ENCODE measurements at regions not wholly inside any gene's neighbourhood (a gene's known extent, or its start where the extent isn't known, plus 50 kb on each side); places are given as distances from the start of the nearest gene placed in this dataset.

GRCh38 chr13:59247171-59247570 is 916.6 kb downstream of the DIAPH3 start:
- ATAC-seq (replicated peaks in 1 of 2) (no peak), DNase-seq (no peak)
- no peak overlapping the region for H3K4me3 Mint-ChIP-seq
- no peaks in the 10 kb centered on the region for H3K27me3 Mint-ChIP-seq (ENCODE audit: low read depth)
- H3K9me3 Mint-ChIP-seq, result no peaks in the 10 kb centered on the region
- H3K4me1 Mint-ChIP-seq (ENCODE audit: low read depth), result no peaks in the 10 kb centered on the region
- H3K27ac Mint-ChIP-seq, result no peak overlapping the region
- H3K36me3 Mint-ChIP-seq (ENCODE audit: insufficient read depth in 2 of 2), result no peaks in the 10 kb centered on the region

GRCh38 chr13:59250336-59251189 is 913.2 kb downstream of the DIAPH3 start:
- Mint-ChIP-seq H3K4me1 (ENCODE audit: low read depth) (no peaks in the 10 kb centered on the region), H3K27ac (no peak overlapping the region), H3K27me3 (ENCODE audit: low read depth) (no peaks in the 10 kb centered on the region), H3K36me3 (ENCODE audit: insufficient read depth in 2 of 2) (no peaks in the 10 kb centered on the region), H3K4me3 (no peak overlapping the region), H3K9me3 (no peaks in the 10 kb centered on the region)
- DNase-seq, result no peak
- ATAC-seq (replicated peaks in 1 of 2), result no peak

- no peak for DNase-seq
- H3K4me1 Mint-ChIP-seq (ENCODE audit: low read depth), result no peaks in the 10 kb centered on the region
- no peak overlapping the region for H3K4me3 Mint-ChIP-seq
- H3K36me3 Mint-ChIP-seq (ENCODE audit: insufficient read depth in 2 of 2), result no peaks in the 10 kb centered on the region
- ATAC-seq (replicated peaks in 1 of 2), result no peak
- peaks cover 0 to 1% of the 10 kb centered on the region in 2 donors for H3K9me3 Mint-ChIP-seq
- H3K27me3 Mint-ChIP-seq (ENCODE audit: low read depth), result no peaks in the 10 kb centered on the region
- H3K27ac Mint-ChIP-seq, result no peak overlapping the region
These were observed 904.3 kb downstream of the DIAPH3 start for GRCh38 chr13:59259165-59260000.

GRCh38 chr13:59261928-59262488 is 901.7 kb downstream of the DIAPH3 start:
- Mint-ChIP-seq H3K4me3 (no peak overlapping the region), H3K4me1 (ENCODE audit: low read depth) (no peaks in the 10 kb centered on the region), H3K36me3 (ENCODE audit: insufficient read depth in 2 of 2) (no peaks in the 10 kb centered on the region), H3K27ac (no peak overlapping the region), H3K9me3 (peaks cover 1 to 3% of the 10 kb centered on the region in 2 donors), H3K27me3 (ENCODE audit: low read depth) (no peaks in the 10 kb centered on the region)
- no peak for ATAC-seq (replicated peaks in 1 of 2)
- DNase-seq, result no peak

- Mint-ChIP-seq H3K4me3 (no peak overlapping the region), H3K36me3 (ENCODE audit: insufficient read depth in 2 of 2) (no peaks in the 10 kb centered on the region), H3K27ac (no peak overlapping the region), H3K4me1 (ENCODE audit: low read depth) (no peaks in the 10 kb centered on the region), H3K9me3 (peaks cover 0 to 3% of the 10 kb centered on the region in 2 donors), H3K27me3 (ENCODE audit: low read depth) (no peaks in the 10 kb centered on the region)
- no peak for ATAC-seq (replicated peaks in 1 of 2)
- DNase-seq, result no peak
These were observed 900.2 kb downstream of the DIAPH3 start for GRCh38 chr13:59263531-59263930.

- peaks cover 0 to 3% of the 10 kb centered on the region in 2 donors for H3K9me3 Mint-ChIP-seq
- no peak for ATAC-seq (replicated peaks in 1 of 2)
- no peak for DNase-seq
- H3K4me1 Mint-ChIP-seq (ENCODE audit: low read depth), result no peaks in the 10 kb centered on the region
- H3K4me3 Mint-ChIP-seq, result no peak overlapping the region
- H3K36me3 Mint-ChIP-seq (ENCODE audit: insufficient read depth in 2 of 2), result no peaks in the 10 kb centered on the region
- no peak overlapping the region for H3K27ac Mint-ChIP-seq
- H3K27me3 Mint-ChIP-seq (ENCODE audit: low read depth), result no peaks in the 10 kb centered on the region
These were observed 897.2 kb downstream of the DIAPH3 start for GRCh38 chr13:59266478-59267063.

GRCh38 chr13:59269476-59269875 is 894.3 kb downstream of the DIAPH3 start:
- H3K4me1 Mint-ChIP-seq (ENCODE audit: low read depth), result no peaks in the 10 kb centered on the region
- H3K9me3 Mint-ChIP-seq, result peaks cover 0 to 3% of the 10 kb centered on the region in 2 donors
- DNase-seq (no peak), ATAC-seq (replicated peaks in 1 of 2) (no peak)
- no peaks in the 10 kb centered on the region for H3K36me3 Mint-ChIP-seq (ENCODE audit: insufficient read depth in 2 of 2)
- no peaks in the 10 kb centered on the region for H3K27me3 Mint-ChIP-seq (ENCODE audit: low read depth)
- no peak overlapping the region for H3K27ac Mint-ChIP-seq
- no peak overlapping the region for H3K4me3 Mint-ChIP-seq

- Mint-ChIP-seq H3K36me3 (ENCODE audit: insufficient read depth in 2 of 2) (no peaks in the 10 kb centered on the region), H3K4me1 (ENCODE audit: low read depth) (no peaks in the 10 kb centered on the region), H3K27ac (no peak overlapping the region), H3K4me3 (no peak overlapping the region), H3K27me3 (ENCODE audit: low read depth) (no peaks in the 10 kb centered on the region), H3K9me3 (peaks cover 0 to 2% of the 10 kb centered on the region in 2 donors)
- ATAC-seq (replicated peaks in 1 of 2) (no peak), DNase-seq (no peak)
These were observed 893.4 kb downstream of the DIAPH3 start for GRCh38 chr13:59270327-59270726.

GRCh38 chr13:59274958-59275727 is 888.6 kb downstream of the DIAPH3 start:
- Mint-ChIP-seq H3K4me1 (ENCODE audit: low read depth) (no peaks in the 10 kb centered on the region), H3K27ac (no peak overlapping the region), H3K27me3 (ENCODE audit: low read depth) (peaks cover 5% of the 10 kb centered on the region), H3K4me3 (no peak overlapping the region), H3K36me3 (ENCODE audit: insufficient read depth in 2 of 2) (no peaks in the 10 kb centered on the region), H3K9me3 (no peaks in the 10 kb centered on the region)
- ATAC-seq (replicated peaks in 1 of 2) (no peak), DNase-seq (no peak)

- DNase-seq (no peak), ATAC-seq (replicated peaks in 1 of 2) (no peak)
- H3K4me3 Mint-ChIP-seq, result no peak overlapping the region
- H3K27me3 Mint-ChIP-seq (ENCODE audit: low read depth), result peaks cover 5% of the 10 kb centered on the region
- no peaks in the 10 kb centered on the region for H3K4me1 Mint-ChIP-seq (ENCODE audit: low read depth)
- H3K27ac Mint-ChIP-seq, result no peak overlapping the region
- no peaks in the 10 kb centered on the region for H3K36me3 Mint-ChIP-seq (ENCODE audit: insufficient read depth in 2 of 2)
- H3K9me3 Mint-ChIP-seq, result no peaks in the 10 kb centered on the region
These were observed 887.3 kb downstream of the DIAPH3 start for GRCh38 chr13:59276436-59276835.

- ATAC-seq (replicated peaks in 1 of 2) (no peak), DNase-seq (no peak)
- Mint-ChIP-seq H3K9me3 (no peaks in the 10 kb centered on the region), H3K27ac (no peak overlapping the region), H3K4me3 (no peak overlapping the region), H3K4me1 (ENCODE audit: low read depth) (no peaks in the 10 kb centered on the region), H3K36me3 (ENCODE audit: insufficient read depth in 2 of 2) (no peaks in the 10 kb centered on the region), H3K27me3 (ENCODE audit: low read depth) (peaks cover 5% of the 10 kb centered on the region)
These were observed 886.6 kb downstream of the DIAPH3 start for GRCh38 chr13:59277106-59277505.

GRCh38 chr13:59279028-59279427 is 884.7 kb downstream of the DIAPH3 start:
- ATAC-seq (replicated peaks in 1 of 2) (no peak), DNase-seq (no peak)
- H3K9me3 Mint-ChIP-seq, result no peaks in the 10 kb centered on the region
- peaks cover 5% of the 10 kb centered on the region for H3K27me3 Mint-ChIP-seq (ENCODE audit: low read depth)
- H3K36me3 Mint-ChIP-seq (ENCODE audit: insufficient read depth in 2 of 2), result no peaks in the 10 kb centered on the region
- no peak overlapping the region for H3K27ac Mint-ChIP-seq
- H3K4me3 Mint-ChIP-seq, result no peak overlapping the region
- H3K4me1 Mint-ChIP-seq (ENCODE audit: low read depth), result no peaks in the 10 kb centered on the region
